KG1 (cell line): ENCODE measurements at regions not wholly inside any gene's neighbourhood (a gene's known extent, or its start where the extent isn't known, plus 50 kb on each side); places are given as distances from the start of the nearest gene placed in this dataset.
A peak's percentile ranks its signal among the peaks of the same experiment; 100 is the strongest.

Experiments
- DNase-seq: peaks from one replicate; lab custom pipeline; 2025; lab: John Stamatoyannopoulos, UW

GRCh38 chr13:44212633-44213396 is 160.8 kb upstream of the SERP2 start:
- no peak for DNase-seq

DNA sequence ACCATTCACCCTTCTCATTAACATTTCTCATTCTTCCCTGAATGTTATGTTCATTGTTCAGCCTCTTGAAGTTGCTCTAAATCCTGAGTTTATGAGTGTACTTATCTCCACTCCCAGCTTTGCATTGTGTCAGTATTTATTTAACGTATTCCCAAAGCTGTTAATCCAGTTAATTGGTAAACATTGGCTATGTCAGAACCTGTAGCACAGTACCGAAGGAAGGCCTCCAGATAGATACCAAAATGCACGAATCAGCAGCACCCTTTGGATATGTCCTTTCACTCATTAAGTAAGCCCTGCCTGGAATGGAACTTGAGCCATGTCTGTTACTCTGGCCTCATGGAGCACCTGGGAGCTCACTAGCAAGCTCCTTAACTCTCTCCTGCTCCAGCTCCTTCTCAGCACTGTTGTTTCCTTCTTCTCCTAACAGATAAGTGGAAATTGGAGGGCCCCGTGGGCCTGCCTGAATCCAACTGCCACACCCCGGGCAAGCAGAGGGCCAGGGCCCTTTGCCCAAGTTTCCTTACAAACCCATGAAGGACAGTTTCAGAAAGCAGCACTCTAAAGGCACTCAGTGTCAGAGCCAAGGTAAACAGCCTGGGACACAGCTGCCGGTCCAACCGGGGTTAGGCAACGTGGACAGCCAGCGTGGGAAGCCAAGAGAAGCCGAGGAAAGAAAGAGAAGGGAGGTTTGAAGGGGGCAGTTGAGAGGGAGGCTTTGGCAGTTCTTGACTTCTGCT is 155.0 kb upstream of the SERP2 start:
- no peak for DNase-seq

- no peak for DNase-seq
Measured at GRCh38 chr13:44219577-44220548, 153.8 kb upstream of the SERP2 start.

GRCh38 chr13:44220948-44221347 is 152.7 kb upstream of the SERP2 start:
- no peak for DNase-seq

GRCh38 chr13:44221657-44222056 is 152.0 kb upstream of the SERP2 start:
- no peak for DNase-seq

DNA sequence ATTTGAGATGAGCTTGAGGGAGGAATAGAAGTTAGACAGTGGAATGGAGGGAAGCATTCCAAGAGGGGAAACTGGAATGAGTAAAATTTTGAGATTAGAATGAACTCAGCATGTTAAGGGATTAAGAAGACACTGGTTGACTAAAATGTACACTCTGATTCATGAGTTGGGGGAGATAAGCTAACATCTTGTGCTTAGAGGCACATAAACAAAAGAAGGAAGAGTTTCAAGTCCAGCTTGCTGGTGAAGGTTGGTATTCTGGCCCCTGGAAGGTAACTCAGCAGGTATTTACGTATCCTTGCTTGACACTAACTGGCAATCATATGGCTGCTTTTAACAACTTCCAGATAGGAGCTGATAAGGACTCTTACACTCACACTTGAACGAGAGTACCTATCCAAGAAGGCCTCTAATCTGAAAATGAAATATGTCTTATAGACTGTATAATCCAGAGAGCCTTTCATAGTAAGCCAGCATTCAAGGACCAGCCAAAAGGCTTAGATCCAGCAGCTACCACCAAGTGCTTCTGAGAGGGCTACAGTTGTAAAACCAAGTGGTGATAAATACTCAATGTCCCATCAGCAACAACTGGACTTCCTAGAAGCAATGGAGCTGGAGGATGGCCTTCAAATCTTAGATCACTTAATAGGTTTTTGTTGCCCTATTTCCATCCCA is 149.7 kb upstream of the SERP2 start:
- DNase-seq = no peak

- DNase-seq = no peak
Measured at GRCh38 chr13:44224450-44225149, 149.0 kb upstream of the SERP2 start.

DNA sequence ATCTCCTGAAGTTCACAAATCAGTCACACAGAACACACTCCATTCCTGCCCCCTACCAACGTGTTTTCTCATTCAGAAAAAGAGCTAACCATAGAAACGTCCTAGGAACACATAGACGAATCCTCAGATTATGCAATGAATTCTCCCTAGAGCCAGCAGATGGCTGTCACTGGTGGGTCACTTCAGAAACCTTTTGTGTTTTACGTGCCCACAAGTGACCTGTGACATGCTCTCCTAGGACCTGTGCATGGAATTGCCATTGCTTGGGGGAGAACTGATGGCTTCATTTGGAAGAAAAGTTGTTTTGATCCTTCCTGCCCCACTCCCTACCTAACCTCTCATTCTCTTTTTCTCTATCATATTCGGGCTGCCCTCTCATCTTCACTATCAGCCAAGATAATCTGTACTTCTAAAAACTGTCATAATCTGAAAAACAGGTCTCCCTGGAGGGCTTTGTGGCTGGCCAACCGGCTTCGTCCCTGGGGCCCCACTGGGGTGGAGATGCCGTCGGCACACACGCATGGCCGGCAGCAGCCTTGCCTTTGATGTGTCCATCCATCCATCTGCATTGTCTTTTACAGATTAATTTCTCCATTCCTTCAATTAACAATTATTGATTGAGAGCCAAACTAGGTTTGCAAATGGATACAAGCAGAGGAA is 144.1 kb upstream of the SERP2 start:
- DNase-seq = no peak

DNA sequence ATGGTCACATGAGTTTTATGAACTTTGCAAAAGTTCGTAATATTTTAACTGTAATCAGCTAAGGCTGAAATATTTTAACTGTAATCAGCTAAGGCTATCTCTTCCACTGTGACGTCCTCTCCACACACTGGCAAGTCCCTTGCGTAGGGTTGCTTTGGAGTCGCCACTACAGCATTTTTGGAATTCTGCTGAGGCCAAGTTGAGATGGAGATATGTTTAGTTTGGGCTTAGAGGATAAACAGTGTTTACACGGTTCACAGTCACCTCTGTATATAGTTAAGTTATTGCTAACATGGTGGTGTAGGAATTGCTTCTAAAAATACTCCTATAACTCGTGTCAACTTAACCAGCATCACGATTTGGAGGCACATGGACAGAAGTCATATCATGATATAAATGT is 143.6 kb upstream of the SERP2 start:
- DNase-seq = no peak

- no peak for DNase-seq
Measured at GRCh38 chr13:44230736-44231135, 142.9 kb upstream of the SERP2 start.

DNA sequence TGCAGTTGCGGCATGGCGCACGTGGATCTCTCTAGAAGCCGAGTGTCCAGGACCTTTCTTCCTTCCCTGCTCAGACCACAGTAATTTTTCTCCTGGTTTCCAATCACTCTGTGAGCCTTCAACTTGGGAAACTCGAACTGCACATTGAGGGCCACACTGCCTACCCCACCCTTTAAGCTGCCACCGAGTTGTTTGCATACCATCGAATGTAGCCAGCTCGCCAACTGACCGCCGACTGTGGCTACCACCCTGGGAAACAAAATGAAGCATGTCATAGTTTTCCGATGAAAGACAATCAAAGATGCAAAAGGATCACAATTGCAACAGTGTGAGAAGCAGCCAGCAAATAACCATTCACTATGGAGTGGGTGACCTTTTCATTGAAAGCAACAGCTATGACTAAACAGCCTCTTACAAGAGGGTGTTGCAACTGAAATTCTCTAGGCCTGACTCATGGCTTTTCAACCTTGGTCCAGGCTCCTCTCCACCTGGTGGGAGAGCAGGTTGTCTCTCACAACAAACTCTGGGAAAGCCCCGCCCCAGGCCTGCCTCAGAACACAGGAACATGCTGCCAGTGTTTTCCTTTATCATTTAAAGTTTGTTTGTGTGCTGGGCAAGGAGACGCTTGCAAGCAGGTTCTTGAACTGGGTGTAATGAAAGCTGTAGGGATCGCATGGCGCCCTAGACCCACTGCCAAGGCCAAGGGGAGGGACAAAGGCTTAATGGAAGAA is 141.7 kb upstream of the SERP2 start:
- DNase-seq = no peak

- DNase-seq = no peak
Measured at GRCh38 chr13:44232774-44233173, 140.8 kb upstream of the SERP2 start.

GRCh38 chr13:44234566-44234965 is 139.1 kb upstream of the SERP2 start:
- DNase-seq = no peak

GRCh38 chr13:44236370-44236769 is 137.3 kb upstream of the SERP2 start:
- no peak for DNase-seq

- no peak for DNase-seq
Measured at GRCh38 chr13:44236801-44237207, 136.8 kb upstream of the SERP2 start.

DNA sequence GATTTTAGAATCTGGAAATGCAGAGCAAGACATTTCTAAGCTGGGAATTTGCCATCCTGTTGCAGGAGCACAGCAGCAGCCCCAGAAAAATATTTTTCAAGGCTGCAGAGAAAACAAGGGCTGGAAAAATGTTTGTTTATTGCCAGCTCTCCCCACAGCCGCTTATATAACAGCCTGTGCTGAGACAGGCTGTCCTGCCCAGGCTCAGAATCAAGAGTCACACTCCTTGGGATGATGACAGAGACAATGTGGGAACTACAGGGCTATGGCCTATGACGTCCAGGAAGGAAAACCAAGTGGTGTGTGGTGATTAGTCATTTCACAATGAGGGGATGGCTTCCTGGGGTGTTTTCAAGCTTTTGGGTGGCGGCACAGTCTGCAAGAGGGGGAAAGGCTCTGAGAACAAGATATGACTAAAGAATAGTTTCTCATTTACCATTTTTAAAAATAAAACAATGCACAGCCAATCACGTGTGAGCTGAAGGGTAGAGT is 136.3 kb upstream of the SERP2 start:
- peak; percentile 16 for DNase-seq

DNA sequence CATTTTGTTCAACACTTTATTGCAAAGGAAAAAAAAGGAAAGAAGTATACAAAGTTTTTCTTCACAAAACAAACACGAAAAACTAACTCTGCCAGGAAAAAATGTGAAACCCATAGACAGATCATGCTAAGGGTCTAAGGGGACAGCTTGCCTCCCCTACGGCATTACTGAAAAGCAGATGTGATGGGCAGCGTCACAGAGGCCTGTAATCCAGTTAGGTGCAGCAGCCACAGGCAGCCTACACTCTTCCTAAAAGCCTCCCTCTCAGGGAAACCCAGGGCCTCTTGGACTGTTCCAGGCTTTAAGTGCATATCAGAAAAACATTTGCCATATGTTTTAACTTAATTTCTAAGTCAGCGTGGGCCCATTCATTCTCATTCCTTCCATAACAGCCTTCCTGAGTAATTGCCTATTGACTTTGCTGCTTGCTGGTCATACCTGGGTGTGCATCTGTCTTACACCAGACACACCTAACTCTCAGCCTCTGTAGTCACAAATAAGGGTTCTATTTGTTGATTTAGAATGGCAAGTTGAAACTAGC is 135.7 kb upstream of the SERP2 start:
- no peak for DNase-seq

DNA sequence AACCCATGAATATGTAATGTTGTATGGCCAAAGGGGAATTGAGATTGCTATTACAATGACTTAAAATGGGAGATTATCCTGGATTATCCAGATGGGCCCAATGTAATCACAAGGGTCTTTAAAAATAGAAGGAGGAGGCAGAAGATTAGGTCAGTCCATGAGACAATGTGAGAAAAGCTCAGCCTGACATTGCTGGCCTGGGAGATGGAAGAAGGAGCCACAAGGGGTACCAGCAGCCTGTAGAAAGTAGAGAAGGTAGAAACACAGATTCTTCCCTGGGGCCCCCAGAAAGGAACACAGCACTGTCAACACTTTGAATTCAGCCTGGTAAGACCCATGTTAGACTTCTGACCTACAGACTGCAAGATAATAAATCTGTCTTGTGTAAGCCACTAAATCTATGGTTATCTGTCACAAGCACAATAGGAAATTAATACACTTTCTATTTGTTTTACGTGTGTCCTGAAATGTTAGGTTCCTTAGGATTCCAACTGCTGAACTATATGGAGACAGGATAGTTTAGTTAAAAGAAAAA is 132.9 kb upstream of the SERP2 start:
- no peak for DNase-seq

DNA sequence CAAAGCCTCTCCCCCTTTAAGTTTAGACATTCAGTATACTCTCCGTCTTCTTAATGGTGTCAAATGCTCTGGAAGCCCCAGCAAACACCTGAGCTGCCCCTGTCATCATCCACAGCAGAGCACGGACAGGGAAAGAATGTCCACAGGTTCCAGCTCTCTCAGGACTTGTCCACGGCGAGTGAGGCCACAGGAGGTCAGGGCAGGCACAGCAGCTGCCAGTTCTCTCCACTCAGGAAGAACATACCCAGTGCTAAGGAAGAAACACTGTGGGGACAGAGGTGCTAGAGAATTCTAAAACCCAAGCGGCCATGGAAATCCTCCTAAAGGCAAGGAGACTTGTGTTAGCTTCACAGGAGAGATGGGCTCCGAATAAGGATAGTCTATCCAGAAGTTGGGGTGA is 132.0 kb upstream of the SERP2 start:
- DNase-seq = no peak
